GM21529 (cell line): ENCODE measurements at regions not wholly inside any gene's neighbourhood (a gene's known extent, or its start where the extent isn't known, plus 50 kb on each side); places are given as distances from the start of the nearest gene placed in this dataset.
"Not testable (repeated sequence)": the region's sequence is repeated elsewhere in the genome, so short reads cannot be mapped to it uniquely, and the experiment has no call there.

Experiments used
- ATAC-seq: cut with Tn5 transposase; IDR thresholded peaks from one replicate; pipeline ENCODE4 v1.9.1; 2021; ENCODE audit not compliant: unreplicated experiment

- no peak for ATAC-seq
These were observed 255.6 kb upstream of the SLC30A5 start for GRCh38 chr5:68838157-68838718.

GRCh38 chr5:68839019-68839552 is 254.7 kb upstream of the SLC30A5 start:
- no peak for ATAC-seq

GRCh38 chr5:68843624-68844364 is 250.0 kb upstream of the SLC30A5 start:
- ATAC-seq: no peak

- no peak for ATAC-seq
These were observed 248.7 kb upstream of the SLC30A5 start for GRCh38 chr5:68845131-68845530.

- no peak for ATAC-seq
These were observed 247.0 kb upstream of the SLC30A5 start for GRCh38 chr5:68846828-68847227.

- ATAC-seq: no peak
These were observed 245.7 kb upstream of the SLC30A5 start for GRCh38 chr5:68848091-68848490.

GRCh38 chr5:68849103-68849502 is 244.7 kb upstream of the SLC30A5 start:
- ATAC-seq: no peak

- no peak for ATAC-seq
These were observed 243.9 kb upstream of the SLC30A5 start for GRCh38 chr5:68849906-68850305.

GRCh38 chr5:68861099-68861498 is 232.7 kb upstream of the SLC30A5 start:
- ATAC-seq: no peak

- ATAC-seq: no peak
These were observed 231.3 kb upstream of the SLC30A5 start for GRCh38 chr5:68862560-68862959.

GRCh38 chr5:68865192-68865591 is 228.6 kb upstream of the SLC30A5 start:
- not testable (repeated sequence) for ATAC-seq

GRCh38 chr5:68872088-68872839 is 221.6 kb upstream of the SLC30A5 start:
- no peak for ATAC-seq

GRCh38 chr5:68873198-68873597 is 220.6 kb upstream of the SLC30A5 start:
- no peak for ATAC-seq

- ATAC-seq: no peak
These were observed 218.5 kb upstream of the SLC30A5 start for GRCh38 chr5:68875351-68875750.

- no peak for ATAC-seq
These were observed 210.4 kb upstream of the SLC30A5 start for GRCh38 chr5:68883436-68883835.

- no peak for ATAC-seq
These were observed 209.6 kb upstream of the SLC30A5 start for GRCh38 chr5:68884144-68884754.

- no peak for ATAC-seq
These were observed 208.9 kb upstream of the SLC30A5 start for GRCh38 chr5:68884883-68885282.

- ATAC-seq: no peak
These were observed 207.0 kb upstream of the SLC30A5 start for GRCh38 chr5:68886814-68887213.

GRCh38 chr5:68891718-68892117 is 202.1 kb upstream of the SLC30A5 start:
- ATAC-seq: peak; percentile 68

GRCh38 chr5:68894673-68895072 is 199.1 kb upstream of the SLC30A5 start:
- no peak for ATAC-seq

GRCh38 chr5:68898951-68899471 is 194.8 kb upstream of the SLC30A5 start:
- ATAC-seq: no peak
